Neural cell (in vitro differentiated cells): ENCODE measurements at regions not wholly inside any gene's neighbourhood (a gene's known extent, or its start where the extent isn't known, plus 50 kb on each side); places are given as distances from the start of the nearest gene placed in this dataset.

ENCODE experiments used
- EP300 ChIP-seq: fragments of 450-650 bp; conservative IDR thresholded peaks from 2 replicates; pipeline ENCODE4 v1.6.1; 2014; ENCODE audit warnings: antibody characterized with exemption, mild to moderate bottlenecking, moderate library complexity; ENCODE audit not compliant: poor library complexity, severe bottlenecking
- EZH2 ChIP-seq: fragments of 200-600, 300-800 bp; shearing (Covaris generic), sonication (generic); IDR thresholded peaks from 2 replicates; pipeline ENCODE4 v1.6.1; 2014; ENCODE audit warnings: antibody characterized with exemption, low read length, borderline replicate concordance, mild to moderate bottlenecking; ENCODE audit not compliant: insufficient read depth, poor library complexity, severe bottlenecking
- POLR2AphosphoS5 ChIP-seq: IDR thresholded peaks from 2 replicates; pipeline ENCODE4 v1.6.1; 2012
- RAD21 ChIP-seq: fragments of 450-650 bp; conservative IDR thresholded peaks from 2 replicates; pipeline ENCODE4 v1.6.1; 2014; ENCODE audit warnings: antibody characterized with exemption, mild to moderate bottlenecking, moderate library complexity
- TF ChIP-seq, protein P1 (sequence below): fragments of 450-650 bp; IDR thresholded peaks from 2 replicates; pipeline ENCODE4 v1.5.1; 2014; ENCODE audit warnings: antibody characterized with exemption, mild to moderate bottlenecking, moderate library complexity; ENCODE audit not compliant: poor library complexity, severe bottlenecking
- TF ChIP-seq, protein P2 (sequence below): IDR thresholded peaks from 2 replicates; pipeline ENCODE4 v1.6.1; 2012; ENCODE audit warnings: borderline replicate concordance

DNA sequence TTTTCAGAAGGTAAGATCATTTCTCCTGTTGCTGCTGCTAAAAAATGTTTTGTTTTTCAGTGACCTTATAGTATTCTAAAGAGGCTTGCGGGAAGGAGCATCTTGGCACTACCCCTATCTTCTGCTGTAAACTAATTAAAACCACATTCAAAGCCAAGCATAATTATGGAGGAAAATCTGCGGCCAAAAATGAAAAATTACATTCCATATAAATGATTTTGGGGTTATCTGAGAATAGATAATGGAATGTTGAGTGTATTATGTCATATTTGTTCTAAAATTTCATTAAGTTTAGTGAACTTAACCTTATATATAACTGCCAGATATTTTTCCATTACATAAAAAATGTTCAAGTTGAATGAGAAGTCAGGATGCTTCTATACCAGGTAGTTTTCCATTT, 170.4 kb upstream of the TMC3 start:
- TF ChIP-seq, protein P1, sequence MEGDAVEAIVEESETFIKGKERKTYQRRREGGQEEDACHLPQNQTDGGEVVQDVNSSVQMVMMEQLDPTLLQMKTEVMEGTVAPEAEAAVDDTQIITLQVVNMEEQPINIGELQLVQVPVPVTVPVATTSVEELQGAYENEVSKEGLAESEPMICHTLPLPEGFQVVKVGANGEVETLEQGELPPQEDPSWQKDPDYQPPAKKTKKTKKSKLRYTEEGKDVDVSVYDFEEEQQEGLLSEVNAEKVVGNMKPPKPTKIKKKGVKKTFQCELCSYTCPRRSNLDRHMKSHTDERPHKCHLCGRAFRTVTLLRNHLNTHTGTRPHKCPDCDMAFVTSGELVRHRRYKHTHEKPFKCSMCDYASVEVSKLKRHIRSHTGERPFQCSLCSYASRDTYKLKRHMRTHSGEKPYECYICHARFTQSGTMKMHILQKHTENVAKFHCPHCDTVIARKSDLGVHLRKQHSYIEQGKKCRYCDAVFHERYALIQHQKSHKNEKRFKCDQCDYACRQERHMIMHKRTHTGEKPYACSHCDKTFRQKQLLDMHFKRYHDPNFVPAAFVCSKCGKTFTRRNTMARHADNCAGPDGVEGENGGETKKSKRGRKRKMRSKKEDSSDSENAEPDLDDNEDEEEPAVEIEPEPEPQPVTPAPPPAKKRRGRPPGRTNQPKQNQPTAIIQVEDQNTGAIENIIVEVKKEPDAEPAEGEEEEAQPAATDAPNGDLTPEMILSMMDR = no peak
- TF ChIP-seq POLR2AphosphoS5 (no peak), RAD21 (no peak), EZH2 (no peak), EP300 (no peak)
- TF ChIP-seq, protein P2, sequence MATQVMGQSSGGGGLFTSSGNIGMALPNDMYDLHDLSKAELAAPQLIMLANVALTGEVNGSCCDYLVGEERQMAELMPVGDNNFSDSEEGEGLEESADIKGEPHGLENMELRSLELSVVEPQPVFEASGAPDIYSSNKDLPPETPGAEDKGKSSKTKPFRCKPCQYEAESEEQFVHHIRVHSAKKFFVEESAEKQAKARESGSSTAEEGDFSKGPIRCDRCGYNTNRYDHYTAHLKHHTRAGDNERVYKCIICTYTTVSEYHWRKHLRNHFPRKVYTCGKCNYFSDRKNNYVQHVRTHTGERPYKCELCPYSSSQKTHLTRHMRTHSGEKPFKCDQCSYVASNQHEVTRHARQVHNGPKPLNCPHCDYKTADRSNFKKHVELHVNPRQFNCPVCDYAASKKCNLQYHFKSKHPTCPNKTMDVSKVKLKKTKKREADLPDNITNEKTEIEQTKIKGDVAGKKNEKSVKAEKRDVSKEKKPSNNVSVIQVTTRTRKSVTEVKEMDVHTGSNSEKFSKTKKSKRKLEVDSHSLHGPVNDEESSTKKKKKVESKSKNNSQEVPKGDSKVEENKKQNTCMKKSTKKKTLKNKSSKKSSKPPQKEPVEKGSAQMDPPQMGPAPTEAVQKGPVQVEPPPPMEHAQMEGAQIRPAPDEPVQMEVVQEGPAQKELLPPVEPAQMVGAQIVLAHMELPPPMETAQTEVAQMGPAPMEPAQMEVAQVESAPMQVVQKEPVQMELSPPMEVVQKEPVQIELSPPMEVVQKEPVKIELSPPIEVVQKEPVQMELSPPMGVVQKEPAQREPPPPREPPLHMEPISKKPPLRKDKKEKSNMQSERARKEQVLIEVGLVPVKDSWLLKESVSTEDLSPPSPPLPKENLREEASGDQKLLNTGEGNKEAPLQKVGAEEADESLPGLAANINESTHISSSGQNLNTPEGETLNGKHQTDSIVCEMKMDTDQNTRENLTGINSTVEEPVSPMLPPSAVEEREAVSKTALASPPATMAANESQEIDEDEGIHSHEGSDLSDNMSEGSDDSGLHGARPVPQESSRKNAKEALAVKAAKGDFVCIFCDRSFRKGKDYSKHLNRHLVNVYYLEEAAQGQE = no peak
